GM06990 (cell line): ENCODE measurements at regions not wholly inside any gene's neighbourhood (a gene's known extent, or its start where the extent isn't known, plus 50 kb on each side); places are given as distances from the start of the nearest gene placed in this dataset.

ENCODE experiments used
- DNase-seq: peaks from one replicate; pipeline ENCODE4 v3.0.0-alpha.2; 2011; ENCODE audit not compliant: insufficient read length; ENCODE audit errors: extremely low read depth
- H3K27me3 ChIP-seq: replicated peaks from 2 replicates; pipeline ENCODE4 v1.6.0; 2011; ENCODE audit warnings: low read length; ENCODE audit not compliant: control insufficient read depth, insufficient read depth
- H3K36me3 ChIP-seq: 2 replicates; pipeline ENCODE4 v1.5.1; 2011; ENCODE audit warnings: low read length; ENCODE audit not compliant: control insufficient read depth, insufficient read depth
- H3K4me3 ChIP-seq: replicated peaks from 2 replicates; pipeline ENCODE4 v1.5.1; 2011; ENCODE audit warnings: low read depth, mild to moderate bottlenecking, control low read depth, low read length
- CTCF ChIP-seq: IDR thresholded peaks from 2 replicates; pipeline ENCODE4 v1.5.1; 2011; ENCODE audit warnings: low read length, control low read depth, mild to moderate bottlenecking, inconsistent platforms; ENCODE audit not compliant: insufficient read depth, poor library complexity, severe bottlenecking

- DNase-seq, result no peak
- Histone ChIP-seq H3K36me3 (no peaks in the 10 kb centered on the region), H3K27me3 (no peaks in the 10 kb centered on the region), H3K4me3 (no peak overlapping the region)
- no peak for TF ChIP-seq CTCF
These were observed 124.9 kb upstream of the SYT1 start for GRCh38 chr12:78739653-78740052.

- H3K36me3 ChIP-seq, result no peaks in the 10 kb centered on the region
- no peak overlapping the region for H3K4me3 ChIP-seq
- no peak for DNase-seq
- no peak for TF ChIP-seq CTCF
- no peaks in the 10 kb centered on the region for H3K27me3 ChIP-seq
These were observed 118.6 kb upstream of the SYT1 start for GRCh38 chr12:78746001-78746400.

- no peak for DNase-seq
- Histone ChIP-seq H3K27me3 (no peaks in the 10 kb centered on the region), H3K36me3 (no peaks in the 10 kb centered on the region), H3K4me3 (no peak overlapping the region)
- no peak for TF ChIP-seq CTCF
These were observed 111.5 kb upstream of the SYT1 start for GRCh38 chr12:78753058-78753457.

- Histone ChIP-seq H3K4me3 (no peak overlapping the region), H3K36me3 (no peaks in the 10 kb centered on the region), H3K27me3 (no peaks in the 10 kb centered on the region)
- no peak for DNase-seq
- TF ChIP-seq CTCF, result no peak
These were observed 107.6 kb upstream of the SYT1 start for GRCh38 chr12:78756936-78757335.

GRCh38 chr12:78759367-78759766 lies 105.2 kb upstream of the SYT1 start:
- H3K4me3 ChIP-seq, result no peak overlapping the region
- no peaks in the 10 kb centered on the region for H3K36me3 ChIP-seq
- no peak for DNase-seq
- TF ChIP-seq CTCF, result no peak
- H3K27me3 ChIP-seq, result no peaks in the 10 kb centered on the region

GRCh38 chr12:78760906-78761305 lies 103.7 kb upstream of the SYT1 start:
- no peak for DNase-seq
- Histone ChIP-seq H3K4me3 (no peak overlapping the region), H3K36me3 (no peaks in the 10 kb centered on the region), H3K27me3 (no peaks in the 10 kb centered on the region)
- no peak for TF ChIP-seq CTCF
